T-helper 2 cell treated with Interferon-gamma antibody and Interleukin-4, amounts not matched to agents 100 ng/mL and 5 ng/mL, for 36 hours (primary cell): ENCODE measurements at regions not wholly inside any gene's neighbourhood (a gene's known extent, or its start where the extent isn't known, plus 50 kb on each side); places are given as distances from the start of the nearest gene placed in this dataset.

ENCODE experiments used
- intact Hi-C: fragments of 100-400 bp; cut with micrococcal nuclease; formaldehyde crosslinking; loops from one replicate; pipeline ENCODE4 v1.15.1; 2023

GRCh38 chr15:47486040-47486439 is 231.3 kb upstream of the SEMA6D start:
- intact Hi-C loops, result no loop called here

GRCh38 chr15:47492195-47492594 is 225.1 kb upstream of the SEMA6D start:
- intact Hi-C loops, result no loop called here

GRCh38 chr15:47493357-47494247 is 223.7 kb upstream of the SEMA6D start:
- intact Hi-C loops, result no loop called here

- intact Hi-C loops, result no loop called here
Measured at GRCh38 chr15:47496343-47497185, 220.7 kb upstream of the SEMA6D start.

- intact Hi-C loops, result no loop called here
Measured at GRCh38 chr15:47500842-47501241, 216.5 kb upstream of the SEMA6D start.

- intact Hi-C loops, result no loop called here
Measured at GRCh38 chr15:47502041-47502440, 215.3 kb upstream of the SEMA6D start.

GRCh38 chr15:47503876-47504275 is 213.4 kb upstream of the SEMA6D start:
- intact Hi-C loops, result no loop called here

GRCh38 chr15:47504624-47505256 is 212.6 kb upstream of the SEMA6D start:
- intact Hi-C loops, result no loop called here

- intact Hi-C loops, result no loop called here
Measured at GRCh38 chr15:47505712-47506328, 211.5 kb upstream of the SEMA6D start.

GRCh38 chr15:47506329-47507100 is 210.8 kb upstream of the SEMA6D start:
- intact Hi-C loops, result no loop called here

- intact Hi-C loops, result no loop called here
Measured at GRCh38 chr15:47507221-47507985, 209.9 kb upstream of the SEMA6D start.

GRCh38 chr15:47511261-47511660 is 206.0 kb upstream of the SEMA6D start:
- intact Hi-C loops, result no loop called here

GRCh38 chr15:47513471-47513870 is 203.8 kb upstream of the SEMA6D start:
- intact Hi-C loops, result no loop called here

GRCh38 chr15:47514200-47514652 is 203.1 kb upstream of the SEMA6D start:
- intact Hi-C loops, result no loop called here

- intact Hi-C loops, result no loop called here
Measured at GRCh38 chr15:47516558-47516957, 200.7 kb upstream of the SEMA6D start.

- intact Hi-C loops, result no loop called here
Measured at GRCh38 chr15:47516972-47517371, 200.3 kb upstream of the SEMA6D start.

- intact Hi-C loops, result no loop called here
Measured at GRCh38 chr15:47517737-47518136, 199.6 kb upstream of the SEMA6D start.

- intact Hi-C loops, result no loop called here
Measured at GRCh38 chr15:47523681-47524475, 193.4 kb upstream of the SEMA6D start.

- intact Hi-C loops, result no loop called here
Measured at GRCh38 chr15:47529241-47529640, 188.1 kb upstream of the SEMA6D start.
